ENCODE measurements at regions not wholly inside any gene's neighbourhood (a gene's known extent, or its start where the extent isn't known, plus 50 kb on each side); places are given as distances from the start of the nearest gene placed in this dataset.

DNA sequence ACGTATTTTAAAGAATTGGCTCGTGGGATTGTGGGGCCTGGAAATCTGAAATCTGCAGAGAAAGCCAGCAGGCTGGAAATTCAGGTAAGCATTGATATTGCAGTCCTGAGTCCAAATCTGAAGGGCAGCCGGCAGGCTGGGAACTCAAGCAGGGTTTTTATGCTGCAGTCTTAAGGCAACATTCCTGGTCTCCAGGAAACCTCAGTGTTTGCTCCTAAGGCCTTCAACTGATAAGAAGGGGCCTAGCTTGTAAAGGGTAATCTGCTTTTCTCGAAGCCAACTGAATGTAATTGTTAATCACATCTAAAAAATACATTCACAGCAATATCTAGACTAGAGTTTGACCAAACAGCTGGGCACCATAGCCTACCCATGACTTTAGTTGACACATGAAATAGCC lies 154.4 kb downstream of the EFNB2 start:
- no peaks in the 10 kb centered on the region for H3K9me3 ChIP-seq (ENCODE audit: control insufficient read depth, low read length)
- H3K4me3 ChIP-seq (ENCODE audit: low read length), result no peak overlapping the region
- peaks cover 23% of the 10 kb centered on the region for H3K4me1 ChIP-seq (ENCODE audit: control insufficient read depth, insufficient read depth, low read length)
- H3K36me3 ChIP-seq (ENCODE audit: control insufficient read depth, insufficient read depth, low read length), result no peaks in the 10 kb centered on the region
- no peaks in the 10 kb centered on the region for H3K27me3 ChIP-seq (ENCODE audit: control insufficient read depth, insufficient read depth, low read length)
- no peak overlapping the region for H3K9ac ChIP-seq (ENCODE audit: low read length)

DNA sequence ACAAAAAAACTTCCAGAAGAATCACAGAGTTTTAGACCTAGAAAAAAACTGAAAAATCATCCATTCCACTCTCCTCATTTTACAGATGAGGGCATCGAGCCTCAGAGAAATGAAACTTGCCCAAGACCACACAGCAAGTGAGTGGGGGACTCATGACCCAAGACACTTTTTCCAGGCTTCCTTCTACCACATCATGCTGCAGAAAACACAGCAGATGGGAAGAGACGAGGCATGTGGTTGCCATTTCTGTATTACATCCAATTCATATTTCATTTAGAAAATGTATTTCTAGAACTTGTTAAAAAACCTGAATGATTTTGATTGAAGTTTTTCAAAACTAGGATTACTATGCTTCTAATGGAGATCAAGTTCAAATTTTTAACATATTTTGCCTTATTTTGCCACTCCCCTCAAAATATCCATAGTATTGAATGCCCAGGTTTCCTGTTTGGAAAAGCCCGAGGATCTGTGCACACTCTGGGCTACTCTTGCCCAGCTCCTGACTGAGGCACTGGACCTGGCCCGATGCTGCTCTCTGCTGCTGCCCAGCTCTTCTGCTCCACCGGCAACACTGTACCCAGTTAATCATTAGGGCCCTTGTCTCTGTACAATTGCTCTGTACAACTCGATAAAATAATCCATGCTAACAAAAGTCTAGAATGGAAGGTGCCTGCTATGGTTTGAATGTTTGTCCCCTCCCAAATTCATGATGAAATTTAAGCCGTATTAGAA lies 157.4 kb downstream of the EFNB2 start:
- Histone ChIP-seq H3K9me3 (ENCODE audit: control insufficient read depth, low read length) (no peaks in the 10 kb centered on the region), H3K4me1 (ENCODE audit: control insufficient read depth, insufficient read depth, low read length) (peaks cover 25% of the 10 kb centered on the region), H3K27me3 (ENCODE audit: control insufficient read depth, insufficient read depth, low read length) (no peaks in the 10 kb centered on the region)

DNA sequence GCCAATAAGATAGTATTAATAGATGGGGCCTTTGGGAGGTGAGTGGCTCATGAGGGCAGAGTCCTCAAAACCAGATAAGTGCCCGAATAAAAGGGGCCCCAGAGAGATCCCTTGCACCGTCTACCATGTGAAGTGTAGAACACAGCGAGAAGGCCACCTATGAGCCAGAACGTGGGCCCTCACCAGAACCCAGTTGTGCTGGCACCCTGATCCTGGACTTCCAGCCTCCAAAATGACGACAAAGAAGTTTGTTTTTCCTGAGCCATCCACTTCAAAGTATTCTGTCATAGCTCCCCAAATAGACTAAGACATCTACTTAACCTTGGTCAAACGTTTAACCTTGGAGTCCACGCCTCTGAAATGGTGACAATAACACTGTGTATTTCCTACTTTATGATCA lies 158.1 kb downstream of the EFNB2 start:
- no peak overlapping the region for H3K9ac ChIP-seq (ENCODE audit: low read length)
- H3K9me3 ChIP-seq (ENCODE audit: control insufficient read depth, low read length), result no peaks in the 10 kb centered on the region
- H3K27me3 ChIP-seq (ENCODE audit: control insufficient read depth, insufficient read depth, low read length), result no peaks in the 10 kb centered on the region
- no peak overlapping the region for H3K4me3 ChIP-seq (ENCODE audit: low read length)
- H3K4me1 ChIP-seq (ENCODE audit: control insufficient read depth, insufficient read depth, low read length), result peaks cover 25% of the 10 kb centered on the region
- no peaks in the 10 kb centered on the region for H3K36me3 ChIP-seq (ENCODE audit: control insufficient read depth, insufficient read depth, low read length)

More for the DNA sequence above, 157.4 kb downstream of the EFNB2 start:
- Histone ChIP-seq H3K36me3 (ENCODE audit: control insufficient read depth, insufficient read depth, low read length) (no peaks in the 10 kb centered on the region), H3K4me3 (ENCODE audit: low read length) (no peak overlapping the region), H3K9ac (ENCODE audit: low read length) (no peak overlapping the region)

DNA sequence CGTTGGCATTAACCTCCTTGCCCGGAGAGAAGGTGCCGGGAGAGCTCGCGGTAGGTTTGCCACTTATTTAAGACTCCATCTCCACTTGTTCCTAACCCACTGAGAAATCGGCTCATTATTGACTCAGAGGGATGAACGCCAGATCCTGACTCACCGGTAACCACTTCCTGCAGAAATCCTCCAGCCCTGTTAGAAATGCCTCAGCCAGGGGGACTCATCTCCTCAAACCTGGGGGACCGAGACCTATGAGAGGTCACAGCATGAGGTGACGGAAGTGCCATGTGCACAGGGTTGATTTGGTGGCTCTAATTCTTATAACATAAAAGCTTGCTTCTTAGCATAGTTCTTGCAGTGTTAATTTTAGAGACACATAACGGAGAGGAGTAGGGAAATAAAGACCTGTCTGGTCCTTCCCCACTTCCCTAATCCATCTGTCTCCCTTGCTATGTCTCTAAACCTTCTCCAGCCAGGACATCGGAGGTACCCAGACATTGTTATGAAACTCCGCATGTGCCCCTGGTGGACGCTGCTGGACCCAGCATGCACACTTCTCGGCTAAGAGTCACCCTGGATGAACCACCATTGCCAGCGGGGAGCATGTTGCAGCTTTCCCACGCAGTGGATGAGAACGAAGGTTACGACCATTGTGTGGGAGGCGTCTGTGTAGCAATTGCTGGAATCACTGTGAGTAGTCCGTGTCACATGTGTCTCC lies 158.9 kb downstream of the EFNB2 start:
- Histone ChIP-seq H3K9me3 (ENCODE audit: control insufficient read depth, low read length) (no peaks in the 10 kb centered on the region), H3K4me1 (ENCODE audit: control insufficient read depth, insufficient read depth, low read length) (peaks cover 23% of the 10 kb centered on the region), H3K36me3 (ENCODE audit: control insufficient read depth, insufficient read depth, low read length) (no peaks in the 10 kb centered on the region), H3K4me3 (ENCODE audit: low read length) (no peak overlapping the region), H3K27me3 (ENCODE audit: control insufficient read depth, insufficient read depth, low read length) (no peaks in the 10 kb centered on the region), H3K9ac (ENCODE audit: low read length) (no peak overlapping the region)

DNA sequence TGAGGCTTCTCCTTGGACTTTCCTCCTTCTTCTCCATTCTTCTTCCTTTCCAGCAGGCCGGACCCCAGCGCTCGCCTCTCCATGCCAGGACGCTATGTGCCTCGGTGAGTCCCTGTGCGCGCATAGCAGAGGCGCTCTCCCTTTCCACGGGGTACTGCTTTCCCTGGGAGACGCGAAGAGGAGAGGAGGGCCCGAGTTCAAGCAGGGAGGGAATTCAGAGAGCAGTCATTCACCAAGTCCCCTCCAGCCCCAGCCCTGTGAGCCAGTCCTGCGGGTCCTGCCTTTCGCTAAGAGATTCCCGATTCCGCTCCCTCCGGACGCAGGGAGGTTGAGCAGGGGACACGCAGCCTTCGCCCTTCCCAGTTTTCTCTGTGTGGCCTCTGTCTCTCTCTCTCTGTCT lies 160.4 kb downstream of the EFNB2 start:
- Histone ChIP-seq H3K27me3 (ENCODE audit: control insufficient read depth, insufficient read depth, low read length) (no peaks in the 10 kb centered on the region), H3K4me3 (ENCODE audit: low read length) (no peak overlapping the region), H3K36me3 (ENCODE audit: control insufficient read depth, insufficient read depth, low read length) (no peaks in the 10 kb centered on the region), H3K9ac (ENCODE audit: low read length) (no peak overlapping the region), H3K9me3 (ENCODE audit: control insufficient read depth, low read length) (no peaks in the 10 kb centered on the region), H3K4me1 (ENCODE audit: control insufficient read depth, insufficient read depth, low read length) (peaks cover 11% of the 10 kb centered on the region)

DNA sequence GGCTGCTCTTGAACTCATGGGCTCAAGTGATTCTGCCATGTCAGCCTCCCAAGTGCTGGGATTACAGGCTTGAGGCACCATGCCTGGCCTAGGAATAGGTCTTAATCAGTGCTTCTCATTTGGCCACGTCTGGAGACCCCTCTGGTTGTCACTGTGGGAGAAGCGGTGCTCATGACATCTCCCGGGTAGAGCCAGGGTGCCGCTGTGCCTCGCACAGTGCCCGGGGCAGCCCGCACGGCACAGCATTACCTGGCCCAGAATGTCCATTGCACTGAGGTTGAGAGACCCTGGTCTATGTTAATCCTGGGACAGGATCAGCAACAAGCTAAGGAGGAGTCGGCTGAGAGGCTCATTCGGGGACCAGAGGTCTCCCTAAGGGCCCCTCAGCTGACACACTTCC lies 160.8 kb downstream of the EFNB2 start:
- H3K36me3 ChIP-seq (ENCODE audit: control insufficient read depth, insufficient read depth, low read length), result no peaks in the 10 kb centered on the region
- H3K27me3 ChIP-seq (ENCODE audit: control insufficient read depth, insufficient read depth, low read length), result no peaks in the 10 kb centered on the region
- peaks cover 11% of the 10 kb centered on the region for H3K4me1 ChIP-seq (ENCODE audit: control insufficient read depth, insufficient read depth, low read length)
- no peak overlapping the region for H3K9ac ChIP-seq (ENCODE audit: low read length)
- no peaks in the 10 kb centered on the region for H3K9me3 ChIP-seq (ENCODE audit: control insufficient read depth, low read length)
- H3K4me3 ChIP-seq (ENCODE audit: low read length), result no peak overlapping the region

DNA sequence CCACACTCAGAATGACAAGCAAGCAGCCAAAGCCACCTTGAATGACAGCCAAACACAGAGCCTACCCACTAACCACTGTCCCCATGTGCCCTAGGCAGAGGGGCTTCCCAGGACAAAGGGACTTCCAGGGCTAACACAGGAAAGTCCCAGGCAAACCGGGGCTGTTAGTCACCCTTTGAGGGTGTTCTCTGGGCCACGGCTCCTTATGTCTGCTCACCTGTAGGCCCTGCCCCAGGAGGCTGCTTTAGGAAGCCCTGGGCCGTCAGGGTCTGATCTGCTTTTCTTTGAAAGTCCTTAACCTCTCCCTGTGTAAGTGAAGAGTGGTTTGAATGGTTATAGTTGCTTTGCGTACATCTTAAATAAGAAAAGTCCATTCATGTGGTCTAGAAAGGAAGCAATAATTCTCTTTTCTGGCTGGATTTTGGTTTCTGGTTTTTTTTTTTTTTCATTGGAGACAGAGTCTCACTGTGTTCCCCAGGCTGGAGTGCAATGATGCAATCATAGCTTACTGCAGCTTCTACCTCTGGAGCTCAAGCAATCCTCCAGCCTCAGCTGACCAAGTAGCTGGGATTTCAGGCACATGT lies 161.4 kb downstream of the EFNB2 start:
- H3K4me1 ChIP-seq (ENCODE audit: control insufficient read depth, insufficient read depth, low read length), result peaks cover 11% of the 10 kb centered on the region

DNA sequence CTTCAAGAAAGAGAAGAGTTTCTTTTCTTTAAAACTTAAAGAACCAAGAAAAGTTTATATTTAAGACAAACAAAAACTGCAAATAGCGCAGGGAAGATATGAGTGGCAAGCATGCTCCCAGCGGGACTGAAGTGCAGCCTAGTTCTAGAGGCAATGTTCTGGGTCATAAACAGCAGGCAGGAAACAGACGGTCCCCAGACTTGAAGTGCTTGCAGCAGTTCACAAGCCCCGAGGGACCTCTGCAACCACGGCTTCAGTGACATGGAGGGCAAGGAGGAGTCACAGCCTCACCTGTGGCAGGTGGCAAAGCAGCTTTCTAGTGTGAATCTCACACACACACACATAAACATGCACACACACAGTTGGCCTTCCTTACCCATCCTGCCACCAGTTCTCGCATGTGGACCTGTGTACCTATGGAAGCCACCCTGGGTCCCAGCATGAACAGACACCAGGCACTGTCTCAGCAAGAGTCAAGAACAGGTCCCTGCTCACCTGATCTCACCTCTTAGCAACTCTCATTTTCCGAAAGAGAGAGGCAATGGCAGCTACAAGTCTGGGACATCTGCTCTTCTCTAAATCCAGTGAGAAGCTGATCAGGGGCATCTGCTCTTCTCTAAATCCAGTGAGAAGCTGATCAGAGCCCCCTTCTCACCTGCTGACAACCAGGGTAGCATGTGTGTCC lies 162.0 kb downstream of the EFNB2 start:
- H3K36me3 ChIP-seq (ENCODE audit: control insufficient read depth, insufficient read depth, low read length), result no peaks in the 10 kb centered on the region

More for the DNA sequence above, 161.4 kb downstream of the EFNB2 start:
- Histone ChIP-seq H3K36me3 (ENCODE audit: control insufficient read depth, insufficient read depth, low read length) (no peaks in the 10 kb centered on the region), H3K27me3 (ENCODE audit: control insufficient read depth, insufficient read depth, low read length) (no peaks in the 10 kb centered on the region), H3K9ac (ENCODE audit: low read length) (no peak overlapping the region), H3K9me3 (ENCODE audit: control insufficient read depth, low read length) (no peaks in the 10 kb centered on the region), H3K4me3 (ENCODE audit: low read length) (no peak overlapping the region)

DNA sequence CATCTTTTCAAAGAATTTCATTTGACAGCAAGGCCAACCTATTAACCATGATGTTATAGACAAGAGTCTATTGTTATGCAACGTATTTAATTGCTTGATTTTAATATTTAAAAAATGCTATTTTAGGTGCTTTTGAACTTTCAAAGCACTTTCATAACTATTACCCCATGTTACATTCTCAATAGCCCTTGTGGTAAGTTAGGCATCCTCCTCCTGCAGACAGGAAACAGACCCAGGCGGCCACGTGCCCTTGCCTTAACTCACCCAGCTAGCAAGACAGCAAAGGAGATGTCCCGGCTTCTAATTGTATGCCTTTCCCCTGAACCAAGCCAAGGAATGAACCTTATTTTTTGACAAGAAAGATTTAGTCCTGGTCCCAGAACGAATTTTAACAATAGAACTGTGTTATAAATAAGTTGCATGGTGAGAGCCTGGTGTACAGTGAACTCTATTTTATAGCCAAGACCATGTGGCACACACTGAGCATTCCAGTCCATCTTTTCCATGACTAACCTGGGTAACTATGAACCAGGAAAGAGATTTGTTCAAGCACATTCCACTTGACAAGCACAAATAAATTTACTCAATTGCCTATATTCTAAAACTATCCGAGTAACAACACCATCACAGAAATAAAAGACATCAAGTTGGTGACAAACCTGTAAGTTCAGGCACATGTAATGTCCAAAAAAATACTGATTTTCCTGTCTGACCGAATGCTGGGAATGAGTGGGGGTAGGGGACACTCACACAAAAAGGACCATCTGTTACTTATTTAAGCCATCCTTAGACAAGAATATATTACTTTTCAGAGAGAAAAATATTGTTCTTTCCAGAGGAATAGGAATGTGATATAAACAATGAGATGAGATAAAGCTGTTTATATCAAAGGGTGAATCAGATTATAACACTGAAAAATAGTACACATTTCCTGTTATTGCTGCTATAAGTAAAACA lies 163.0 kb downstream of the EFNB2 start:
- H3K27me3 ChIP-seq (ENCODE audit: control insufficient read depth, insufficient read depth, low read length), result no peaks in the 10 kb centered on the region
- no peak overlapping the region for H3K4me3 ChIP-seq (ENCODE audit: low read length)
- H3K9ac ChIP-seq (ENCODE audit: low read length), result no peak overlapping the region
- H3K36me3 ChIP-seq (ENCODE audit: control insufficient read depth, insufficient read depth, low read length), result no peaks in the 10 kb centered on the region
- peaks cover 11% of the 10 kb centered on the region for H3K4me1 ChIP-seq (ENCODE audit: control insufficient read depth, insufficient read depth, low read length)
- no peaks in the 10 kb centered on the region for H3K9me3 ChIP-seq (ENCODE audit: control insufficient read depth, low read length)

More for the DNA sequence above, 162.0 kb downstream of the EFNB2 start:
- Histone ChIP-seq H3K9ac (ENCODE audit: low read length) (no peak overlapping the region), H3K27me3 (ENCODE audit: control insufficient read depth, insufficient read depth, low read length) (no peaks in the 10 kb centered on the region), H3K4me3 (ENCODE audit: low read length) (no peak overlapping the region), H3K4me1 (ENCODE audit: control insufficient read depth, insufficient read depth, low read length) (peaks cover 11% of the 10 kb centered on the region), H3K9me3 (ENCODE audit: control insufficient read depth, low read length) (no peaks in the 10 kb centered on the region)

DNA sequence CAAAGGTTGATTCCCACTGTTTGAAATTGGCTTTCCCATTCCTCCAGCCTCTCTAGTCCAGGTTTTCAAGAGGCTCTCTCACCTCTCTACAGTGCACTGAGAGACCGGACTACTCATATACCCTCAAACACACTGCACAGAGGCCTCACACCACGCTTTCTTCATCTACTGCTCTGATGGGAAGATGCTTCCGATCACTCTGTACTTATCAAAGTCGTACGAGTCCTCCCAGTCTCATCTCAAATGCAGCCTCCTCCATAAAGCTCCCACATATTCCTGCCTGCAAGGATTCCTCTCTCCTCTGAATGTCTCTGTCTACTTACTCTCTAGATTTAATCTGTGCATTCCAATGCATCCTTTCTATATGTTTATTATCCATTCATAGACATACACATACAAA lies 164.4 kb downstream of the EFNB2 start:
- Histone ChIP-seq H3K4me1 (ENCODE audit: control insufficient read depth, insufficient read depth, low read length) (peaks cover 1% of the 10 kb centered on the region), H3K9ac (ENCODE audit: low read length) (no peak overlapping the region), H3K4me3 (ENCODE audit: low read length) (no peak overlapping the region), H3K9me3 (ENCODE audit: control insufficient read depth, low read length) (no peaks in the 10 kb centered on the region), H3K27me3 (ENCODE audit: control insufficient read depth, insufficient read depth, low read length) (no peaks in the 10 kb centered on the region), H3K36me3 (ENCODE audit: control insufficient read depth, insufficient read depth, low read length) (no peaks in the 10 kb centered on the region)

DNA sequence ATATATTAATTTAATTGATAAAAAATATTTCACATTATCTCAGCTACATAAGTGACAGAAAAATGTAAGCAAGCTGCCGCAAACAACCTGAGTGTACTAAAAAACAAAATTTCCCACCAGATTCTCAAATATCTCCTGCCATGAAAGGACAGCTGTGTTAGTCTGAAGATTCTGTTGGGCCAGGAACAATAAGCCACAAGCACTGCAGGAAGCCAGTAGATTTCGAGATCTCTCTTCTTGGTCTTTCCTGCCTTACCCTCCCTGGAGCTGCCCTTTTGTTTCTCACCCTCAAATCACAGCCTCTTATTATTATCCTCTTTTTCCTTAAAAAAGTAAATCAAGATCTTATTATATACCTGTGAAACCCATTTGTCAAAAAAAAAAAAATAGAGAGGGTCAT lies 165.6 kb downstream of the EFNB2 start:
- no peaks in the 10 kb centered on the region for H3K36me3 ChIP-seq (ENCODE audit: control insufficient read depth, insufficient read depth, low read length)
- H3K9me3 ChIP-seq (ENCODE audit: control insufficient read depth, low read length), result no peaks in the 10 kb centered on the region
- no peak overlapping the region for H3K4me3 ChIP-seq (ENCODE audit: low read length)
- no peak overlapping the region for H3K9ac ChIP-seq (ENCODE audit: low read length)
- H3K27me3 ChIP-seq (ENCODE audit: control insufficient read depth, insufficient read depth, low read length), result no peaks in the 10 kb centered on the region
- H3K4me1 ChIP-seq (ENCODE audit: control insufficient read depth, insufficient read depth, low read length), result no peaks in the 10 kb centered on the region
